NCI-H524 (cell line): ENCODE measurements at regions not wholly inside any gene's neighbourhood (a gene's known extent, or its start where the extent isn't known, plus 50 kb on each side); places are given as distances from the start of the nearest gene placed in this dataset.

ENCODE experiments used
- DNase-seq, 2 experiments: peaks; one replicate each; lab custom pipeline; 2025; lab: John Stamatoyannopoulos, UW

GRCh38 chr7:86947929-86948328 is 111.5 kb downstream of the ELAPOR2 start:
- DNase-seq, result no peak

- DNase-seq, result no peak
Measured at GRCh38 chr7:86943447-86943846, 116.0 kb downstream of the ELAPOR2 start.

GRCh38 chr7:86942995-86943394 is 116.5 kb downstream of the ELAPOR2 start:
- peak; percentile 40 to 69 for DNase-seq

GRCh38 chr7:86942081-86942480 is 117.4 kb downstream of the ELAPOR2 start:
- peak in 1 of 2 experiments; percentile 13 for DNase-seq

GRCh38 chr7:86939197-86939814 is 120.1 kb downstream of the ELAPOR2 start:
- peak; percentile 55 to 78 for DNase-seq

- DNase-seq, result no peak
Measured at GRCh38 chr7:86937363-86937878, 122.0 kb downstream of the ELAPOR2 start.

GRCh38 chr7:86933295-86933845 is 126.1 kb downstream of the ELAPOR2 start:
- DNase-seq, result no peak

- DNase-seq, result no peak
Measured at GRCh38 chr7:86932038-86932512, 127.4 kb downstream of the ELAPOR2 start.

- DNase-seq, result no peak
Measured at GRCh38 chr7:86931439-86931838, 128.0 kb downstream of the ELAPOR2 start.

- no peak for DNase-seq
Measured at GRCh38 chr7:86930554-86931307, 128.7 kb downstream of the ELAPOR2 start.

GRCh38 chr7:86929293-86930109 is 130.0 kb downstream of the ELAPOR2 start:
- no peak for DNase-seq

- DNase-seq, result peak in 1 of 2 experiments; percentile 31
Measured at GRCh38 chr7:86928308-86928707, 131.1 kb downstream of the ELAPOR2 start.

GRCh38 chr7:86926732-86927131 is 132.7 kb downstream of the ELAPOR2 start:
- DNase-seq, result peak; percentile 4 to 64

GRCh38 chr7:86925221-86925620 is 134.2 kb downstream of the ELAPOR2 start:
- DNase-seq, result no peak

- no peak for DNase-seq
Measured at GRCh38 chr7:86923527-86923926, 135.9 kb downstream of the ELAPOR2 start.

GRCh38 chr7:86920154-86920553 is 139.3 kb downstream of the ELAPOR2 start:
- no peak for DNase-seq

GRCh38 chr7:86918245-86918644 is 141.2 kb downstream of the ELAPOR2 start:
- no peak for DNase-seq

- DNase-seq, result no peak
Measured at GRCh38 chr7:86916277-86916825, 143.1 kb downstream of the ELAPOR2 start.

GRCh38 chr7:86914551-86914950 is 144.9 kb downstream of the ELAPOR2 start:
- peak in 1 of 2 experiments; percentile 43 for DNase-seq
